ENCODE measurements at regions not wholly inside any gene's neighbourhood (a gene's known extent, or its start where the extent isn't known, plus 50 kb on each side); places are given as distances from the start of the nearest gene placed in this dataset.

DNA sequence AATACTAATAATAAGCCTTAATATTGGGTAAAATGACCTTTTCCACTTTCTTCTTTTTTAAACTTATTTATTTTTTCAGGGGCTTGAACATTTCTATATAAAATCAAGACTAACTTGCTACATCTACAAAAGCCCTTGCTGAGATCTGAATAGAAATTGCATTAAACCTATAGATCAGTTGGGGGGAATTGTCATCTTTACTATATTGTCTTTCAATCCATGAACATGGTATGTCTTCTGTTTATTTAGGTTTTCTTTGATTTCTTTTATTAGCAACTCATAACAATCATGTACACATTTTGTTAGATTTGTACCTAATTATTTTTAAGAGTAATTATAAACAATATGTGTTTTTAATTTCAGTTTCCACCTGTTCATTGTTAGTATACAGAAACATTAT is 96.4 kb upstream of the SLC22A23 start:
- Histone ChIP-seq H3K4me1 (no peaks in the 10 kb centered on the region), H3K27ac (no peak overlapping the region), H3K27me3 (no peaks in the 10 kb centered on the region), H3K9me3 (peaks cover 0 to 5% (median 2%) of the 10 kb centered on the region in 4 donors), H3K36me3 (no peaks in the 10 kb centered on the region), H3K4me3 (no peak overlapping the region)
- DNase-seq (no peak), ATAC-seq (ENCODE audit: low FRiP score in 2 of 2) (no peak)
- TF ChIP-seq EP300 (IDR thresholded peaks at IDR 0.05) (no peak), POLR2AphosphoS5 (IDR thresholded peaks at IDR 0.05) (no peak), POLR2A (IDR thresholded peaks at IDR 0.05) (no peak)
- TF ChIP-seq, protein P1, sequence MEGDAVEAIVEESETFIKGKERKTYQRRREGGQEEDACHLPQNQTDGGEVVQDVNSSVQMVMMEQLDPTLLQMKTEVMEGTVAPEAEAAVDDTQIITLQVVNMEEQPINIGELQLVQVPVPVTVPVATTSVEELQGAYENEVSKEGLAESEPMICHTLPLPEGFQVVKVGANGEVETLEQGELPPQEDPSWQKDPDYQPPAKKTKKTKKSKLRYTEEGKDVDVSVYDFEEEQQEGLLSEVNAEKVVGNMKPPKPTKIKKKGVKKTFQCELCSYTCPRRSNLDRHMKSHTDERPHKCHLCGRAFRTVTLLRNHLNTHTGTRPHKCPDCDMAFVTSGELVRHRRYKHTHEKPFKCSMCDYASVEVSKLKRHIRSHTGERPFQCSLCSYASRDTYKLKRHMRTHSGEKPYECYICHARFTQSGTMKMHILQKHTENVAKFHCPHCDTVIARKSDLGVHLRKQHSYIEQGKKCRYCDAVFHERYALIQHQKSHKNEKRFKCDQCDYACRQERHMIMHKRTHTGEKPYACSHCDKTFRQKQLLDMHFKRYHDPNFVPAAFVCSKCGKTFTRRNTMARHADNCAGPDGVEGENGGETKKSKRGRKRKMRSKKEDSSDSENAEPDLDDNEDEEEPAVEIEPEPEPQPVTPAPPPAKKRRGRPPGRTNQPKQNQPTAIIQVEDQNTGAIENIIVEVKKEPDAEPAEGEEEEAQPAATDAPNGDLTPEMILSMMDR (IDR thresholded peaks at IDR 0.05), result no peak

DNA sequence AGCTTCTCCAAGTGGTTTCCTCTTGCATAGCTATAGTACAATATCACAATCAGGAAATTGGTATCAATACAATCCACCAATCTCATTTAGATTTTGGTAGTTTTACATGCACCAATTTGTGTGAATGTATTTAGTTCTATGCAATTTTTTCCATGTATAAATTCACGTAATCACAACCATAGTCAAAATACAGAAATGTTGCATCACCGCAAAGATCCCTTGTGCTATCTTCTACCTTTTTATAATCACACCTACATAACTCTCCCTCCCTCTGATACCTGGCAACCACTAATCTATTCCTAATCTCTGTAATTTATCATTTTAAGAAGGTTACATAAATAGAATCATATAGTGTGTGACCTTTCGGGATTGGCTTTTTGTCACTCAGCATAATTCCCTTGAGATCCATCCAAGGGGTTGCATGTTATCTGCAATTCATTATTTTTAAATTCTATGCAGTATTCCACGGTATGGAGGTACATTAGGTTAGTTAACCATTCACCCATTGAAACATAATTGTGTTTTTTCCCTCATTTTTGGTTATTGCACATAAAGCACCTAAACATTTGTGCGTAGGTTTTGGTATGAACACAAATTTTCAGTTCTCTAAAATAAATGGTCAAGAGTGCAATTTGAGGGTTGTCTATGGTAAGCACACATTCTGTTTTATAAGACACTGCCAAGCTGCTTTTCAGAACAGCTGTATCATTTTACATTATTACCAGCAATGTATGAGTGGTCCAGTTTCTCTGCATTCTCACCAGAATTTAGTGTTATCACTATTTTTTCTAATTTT is 95.1 kb upstream of the SLC22A23 start:
- Histone ChIP-seq H3K27ac (no peak overlapping the region), H3K36me3 (no peaks in the 10 kb centered on the region), H3K4me3 (no peak overlapping the region), H3K4me1 (no peaks in the 10 kb centered on the region), H3K9me3 (peaks cover 0 to 5% (median 2%) of the 10 kb centered on the region in 4 donors), H3K27me3 (no peaks in the 10 kb centered on the region)
- ATAC-seq (ENCODE audit: low FRiP score in 2 of 2) (no peak), DNase-seq (no peak)
- WGBS, 2 donors, result 83 to 89% methylated on average over 5 of the region's 5 CpGs
- no peak for TF ChIP-seq POLR2A (IDR thresholded peaks at IDR 0.05)
- TF ChIP-seq EP300 (IDR thresholded peaks at IDR 0.05), result no peak
- TF ChIP-seq, protein P1 (IDR thresholded peaks at IDR 0.05), result no peak
- no peak for TF ChIP-seq POLR2AphosphoS5 (IDR thresholded peaks at IDR 0.05)

DNA sequence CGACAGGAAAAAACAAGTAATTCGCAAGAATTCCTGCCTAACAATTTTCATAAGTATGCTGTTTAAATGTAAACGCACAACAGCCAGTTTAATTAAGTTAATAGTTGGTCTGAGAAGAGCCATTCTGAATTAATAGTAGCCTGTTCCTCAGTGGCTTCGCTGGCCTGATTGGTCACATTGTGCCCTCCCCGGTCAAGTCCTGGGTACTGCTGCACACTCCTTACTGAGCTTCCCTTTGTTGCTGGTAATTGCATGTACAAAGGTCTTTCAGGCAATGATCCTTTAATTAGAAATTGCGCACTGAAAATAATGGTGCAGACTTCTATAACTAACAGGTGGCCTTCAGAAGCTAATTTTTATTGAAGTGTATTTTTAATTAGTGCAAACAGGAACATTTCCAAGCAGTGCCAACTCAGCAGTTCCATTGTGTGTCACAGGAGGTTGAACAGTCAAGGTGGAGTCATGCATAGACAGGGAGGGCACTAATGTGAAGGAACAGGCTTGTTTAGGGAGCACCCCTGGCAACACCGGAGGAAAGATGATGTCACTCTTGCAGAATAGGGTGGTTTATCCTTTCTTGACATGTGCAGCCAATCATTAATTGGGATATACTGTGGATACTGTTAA is 92.6 kb upstream of the SLC22A23 start:
- no peak for TF ChIP-seq POLR2A (IDR thresholded peaks at IDR 0.05)
- TF ChIP-seq EP300 (IDR thresholded peaks at IDR 0.05), result no peak
- no peak for TF ChIP-seq POLR2AphosphoS5 (IDR thresholded peaks at IDR 0.05)
- TF ChIP-seq, protein P1 (IDR thresholded peaks at IDR 0.05), result no peak
- Histone ChIP-seq H3K36me3 (no peaks in the 10 kb centered on the region), H3K9me3 (peaks cover 0 to 5% (median 2%) of the 10 kb centered on the region in 4 donors), H3K27me3 (no peaks in the 10 kb centered on the region), H3K4me1 (no peaks in the 10 kb centered on the region), H3K27ac (no peak overlapping the region), H3K4me3 (no peak overlapping the region)
- WGBS, 2 donors, result 78 to 92% methylated on average over 7 of the region's 7 CpGs
- DNase-seq (no peak), ATAC-seq (ENCODE audit: low FRiP score in 2 of 2) (no peak)

DNA sequence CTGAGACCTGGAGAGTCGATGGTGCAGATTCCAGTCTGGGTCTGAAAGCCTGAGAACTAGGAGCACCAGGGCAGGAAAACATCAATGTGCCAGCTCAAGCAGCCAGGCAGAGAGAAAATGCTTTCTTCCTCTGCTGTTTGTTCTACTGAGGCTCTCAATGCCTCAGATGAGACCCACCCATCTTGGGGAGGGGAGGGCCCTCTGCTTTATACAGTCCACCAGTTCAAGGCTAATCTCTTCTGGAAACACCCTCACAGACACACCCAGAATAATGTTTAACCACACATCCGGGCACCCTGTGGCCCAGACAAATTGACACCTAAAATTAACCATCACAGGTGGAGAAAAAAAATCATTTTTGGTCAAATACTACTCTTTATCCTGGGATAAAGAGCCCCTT is 89.3 kb upstream of the SLC22A23 start:
- Histone ChIP-seq H3K27me3 (no peaks in the 10 kb centered on the region), H3K36me3 (no peaks in the 10 kb centered on the region), H3K4me1 (no peaks in the 10 kb centered on the region), H3K9me3 (no peaks in the 10 kb centered on the region), H3K27ac (no peak overlapping the region), H3K4me3 (no peak overlapping the region)
- DNase-seq, result no peak
- no peak for TF ChIP-seq POLR2A (IDR thresholded peaks at IDR 0.05)
- TF ChIP-seq, protein P1 (IDR thresholded peaks at IDR 0.05), result no peak
- no peak for TF ChIP-seq POLR2AphosphoS5 (IDR thresholded peaks at IDR 0.05)
- no peak for TF ChIP-seq EP300 (IDR thresholded peaks at IDR 0.05)
- 58 to 62% methylated on average over 2 of the region's 2 CpGs for WGBS, 2 donors
- ATAC-seq (ENCODE audit: low FRiP score in 2 of 2), result no peak

All from upper lobe of left lung (tissue), 6 donors.